SK-N-MC (cell line): ENCODE measurements at regions not wholly inside any gene's neighbourhood (a gene's known extent, or its start where the extent isn't known, plus 50 kb on each side); places are given as distances from the start of the nearest gene placed in this dataset.
"Not testable (repeated sequence)": the region's sequence is repeated elsewhere in the genome, so short reads cannot be mapped to it uniquely, and the experiment has no call there.

Experiments used
- EZH2 ChIP-seq: fragments of 200-600 bp; sonication (generic); IDR thresholded peaks from one replicate; pipeline ENCODE4 v1.6.1; 2017; ENCODE audit warnings: antibody characterized with exemption
- FOXP2 ChIP-seq: optimal IDR thresholded peaks from 2 replicates; pipeline ENCODE3; 2011; ENCODE audit warnings: mild to moderate bottlenecking, moderate library complexity; ENCODE audit not compliant: insufficient read depth; ENCODE audit errors: extremely low read length, control extremely low read depth
- POLR2AphosphoS5 ChIP-seq: IDR thresholded peaks from 2 replicates; pipeline ENCODE4 v1.6.1; 2012; ENCODE audit warnings: mild to moderate bottlenecking, low read depth, low read length, borderline replicate concordance

DNA sequence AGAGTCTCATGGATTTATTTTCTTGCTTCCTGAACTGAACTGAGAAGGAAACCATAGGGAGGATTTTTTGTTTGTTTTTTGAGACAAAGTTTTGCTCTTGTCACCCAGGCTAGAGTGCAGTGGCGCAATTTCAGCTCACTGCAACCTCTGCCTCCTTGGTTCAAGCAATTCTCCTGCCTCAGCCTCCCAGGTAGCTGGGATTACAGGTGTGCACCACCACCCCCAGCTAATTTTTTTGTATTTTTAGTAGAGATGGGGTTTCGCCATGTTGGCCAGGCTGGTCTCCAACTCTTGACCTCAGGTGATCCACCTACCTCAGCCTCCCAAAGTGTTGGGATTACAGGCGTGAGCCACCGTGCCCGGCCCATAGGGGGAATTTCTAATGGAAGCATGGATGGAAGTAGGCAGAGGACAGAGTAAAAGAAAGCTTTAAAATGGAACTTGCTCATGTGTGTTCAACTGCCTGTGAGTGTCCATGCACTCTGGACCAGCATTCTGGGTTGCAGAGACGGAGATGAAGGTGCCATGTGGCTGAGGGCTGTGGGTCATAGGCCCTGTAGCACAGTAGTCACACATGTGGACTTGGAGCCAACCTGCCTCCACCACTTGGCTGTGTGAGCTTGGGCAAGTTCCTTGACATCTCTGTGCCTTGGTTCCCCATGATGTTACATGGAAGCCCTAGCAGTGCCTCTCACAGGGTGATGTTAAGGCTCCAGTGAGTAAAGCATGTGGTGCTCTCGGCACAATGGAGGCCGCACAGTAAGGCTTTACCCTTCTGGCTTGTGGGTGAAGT lies 68.5 kb upstream of the ID2 start:
- TF ChIP-seq EZH2, POLR2AphosphoS5, FOXP2: not testable (repeated sequence)
